GM18505 (cell line): ENCODE measurements at regions not wholly inside any gene's neighbourhood (a gene's known extent, or its start where the extent isn't known, plus 50 kb on each side); places are given as distances from the start of the nearest gene placed in this dataset.

Experiments
- ATAC-seq: cut with Tn5 transposase; IDR thresholded peaks from one replicate; pipeline ENCODE4 v1.9.1; 2021; ENCODE audit not compliant: unreplicated experiment
- POLR2A ChIP-seq: IDR thresholded peaks from 4 replicates; pipeline ENCODE4 v1.6.1; 2011; ENCODE audit warnings: borderline replicate concordance; ENCODE audit not compliant: insufficient read depth, insufficient read length; ENCODE audit errors: extremely low read depth

DNA sequence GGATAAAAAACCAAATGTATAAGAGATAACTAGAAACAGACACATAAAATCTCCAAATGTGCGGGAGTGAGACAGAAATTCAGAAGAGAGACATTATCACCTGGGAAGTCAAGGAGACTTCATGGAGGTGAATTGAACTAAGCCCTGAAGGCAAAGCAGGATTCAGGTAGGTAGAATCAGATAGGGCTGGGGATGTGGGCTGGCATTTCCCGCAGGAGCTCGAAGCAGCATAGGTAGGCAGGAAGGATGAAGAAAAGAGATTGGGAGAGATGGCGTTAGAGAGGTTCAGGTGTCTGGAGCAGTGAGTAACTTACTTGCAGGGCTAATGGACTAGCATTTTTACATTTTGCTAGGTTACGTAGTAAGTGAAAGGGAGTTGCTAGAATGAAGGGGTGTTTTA is 58.2 kb upstream of the NRP1 start:
- ATAC-seq: no peak
- no peak for TF ChIP-seq POLR2A

- TF ChIP-seq POLR2A: no peak
- no peak for ATAC-seq
Measured at GRCh38 chr10:33391611-33392465, 57.4 kb upstream of the NRP1 start.

DNA sequence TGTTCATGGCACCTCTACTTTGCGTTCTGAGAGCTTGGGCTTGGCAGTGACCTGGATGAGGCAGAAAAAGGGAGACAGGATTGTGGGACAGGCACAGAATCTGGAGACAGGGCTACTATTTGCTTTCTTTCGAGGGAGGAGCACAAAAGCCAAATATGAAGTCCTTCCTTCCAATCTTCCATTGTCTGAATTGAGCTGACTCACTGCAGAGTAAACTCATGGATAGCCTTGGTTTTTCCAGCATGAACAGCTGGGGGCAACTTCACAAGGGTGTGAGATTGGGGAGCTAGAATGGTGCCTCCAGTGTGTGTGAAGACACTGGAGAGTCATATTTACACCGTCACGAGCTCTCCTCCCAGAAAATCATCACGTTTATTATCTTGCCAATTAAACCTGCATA is 55.6 kb upstream of the NRP1 start:
- TF ChIP-seq POLR2A: no peak
- ATAC-seq: no peak

- no peak for TF ChIP-seq POLR2A
- no peak for ATAC-seq
Measured at GRCh38 chr10:33388785-33389184, 54.3 kb upstream of the NRP1 start.

- ATAC-seq: no peak
- no peak for TF ChIP-seq POLR2A
Measured at GRCh38 chr10:33388382-33388781, 53.9 kb upstream of the NRP1 start.

GRCh38 chr10:33387720-33388119 is 53.3 kb upstream of the NRP1 start:
- TF ChIP-seq POLR2A: no peak
- ATAC-seq: no peak

DNA sequence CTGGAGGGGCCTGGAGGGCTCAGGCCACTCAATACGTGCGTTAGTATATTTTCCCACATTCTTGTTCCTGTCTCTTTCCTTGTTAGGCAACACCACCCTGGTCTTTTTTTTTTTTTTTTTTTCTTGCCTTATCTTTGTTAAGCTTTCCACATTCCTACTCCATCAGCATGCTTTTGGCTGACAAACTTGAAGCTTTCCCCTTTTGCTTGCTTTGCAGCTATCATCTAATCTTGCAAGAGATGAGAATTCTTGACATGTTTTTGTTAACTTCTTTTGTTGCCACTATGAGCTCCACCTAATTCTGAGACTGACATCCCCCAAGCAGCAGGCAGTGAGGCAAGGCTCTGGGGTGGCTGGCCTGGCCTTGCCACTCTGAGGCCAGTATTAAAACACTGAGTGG is 52.5 kb upstream of the NRP1 start:
- TF ChIP-seq POLR2A: no peak
- no peak for ATAC-seq

DNA sequence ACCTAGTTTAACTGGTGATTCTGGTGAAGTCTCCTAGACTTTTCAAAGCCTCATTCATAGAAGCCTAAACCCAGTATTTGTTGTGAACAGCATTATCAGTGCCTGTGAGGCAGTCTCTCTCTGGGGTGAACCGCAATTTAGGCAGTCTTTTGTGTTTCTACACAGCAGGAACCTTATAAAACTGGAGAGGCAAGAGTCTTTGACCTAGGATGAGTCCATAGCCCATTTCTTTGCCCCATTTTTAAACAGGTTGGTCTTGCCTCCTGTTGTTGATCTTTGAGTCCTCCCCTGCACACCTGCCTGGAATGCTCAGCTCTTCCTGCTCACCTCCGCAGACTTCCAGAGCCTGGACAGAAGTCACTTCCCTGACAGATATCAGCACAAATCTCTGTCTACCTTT is 51.2 kb upstream of the NRP1 start:
- no peak for ATAC-seq

DNA sequence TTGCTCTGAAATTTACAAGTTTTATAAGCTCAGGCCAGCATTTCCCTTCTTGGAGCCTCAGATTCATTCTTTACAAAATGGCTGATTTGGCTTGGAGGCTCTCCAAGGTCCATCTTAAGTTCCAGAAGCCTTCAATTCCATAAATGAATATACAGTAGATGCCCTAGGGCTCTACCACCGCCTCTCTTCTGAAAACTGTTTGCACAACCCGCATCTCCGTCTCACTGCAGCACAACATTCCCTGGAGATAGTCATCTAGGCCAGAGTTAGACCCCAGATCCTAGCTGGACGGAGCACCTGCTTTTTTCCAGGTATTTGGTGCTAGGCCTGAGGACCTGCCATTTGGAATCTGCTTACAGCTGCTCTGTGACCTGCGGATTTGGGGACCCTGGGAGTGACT is 50.5 kb upstream of the NRP1 start:
- TF ChIP-seq POLR2A: no peak
- ATAC-seq: no peak

More for the DNA sequence above, 51.2 kb upstream of the NRP1 start:
- TF ChIP-seq POLR2A: no peak
